ENCODE measurements at regions not wholly inside any gene's neighbourhood (a gene's known extent, or its start where the extent isn't known, plus 50 kb on each side); places are given as distances from the start of the nearest gene placed in this dataset.

DNA sequence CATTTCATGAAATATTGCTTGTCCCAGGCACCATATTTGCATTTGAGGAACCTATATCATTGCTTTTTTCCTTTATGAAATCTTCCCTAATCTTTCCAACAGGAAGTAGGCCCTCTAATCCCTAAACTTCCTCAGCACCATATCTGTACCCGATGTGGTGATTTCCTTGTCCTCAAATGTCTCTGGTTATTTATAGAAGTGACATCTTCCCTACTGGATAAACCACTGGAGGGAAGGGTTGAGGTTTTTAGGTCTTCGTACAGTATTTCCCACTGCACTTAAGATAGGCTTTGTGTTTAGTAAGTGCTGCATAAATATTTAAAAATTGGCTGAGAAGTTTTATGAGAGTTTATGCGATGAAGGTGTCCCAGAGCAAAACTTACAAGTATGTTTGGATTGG, 54.9 kb upstream of the TMEM170B start:
- TF ChIP-seq, protein P1, sequence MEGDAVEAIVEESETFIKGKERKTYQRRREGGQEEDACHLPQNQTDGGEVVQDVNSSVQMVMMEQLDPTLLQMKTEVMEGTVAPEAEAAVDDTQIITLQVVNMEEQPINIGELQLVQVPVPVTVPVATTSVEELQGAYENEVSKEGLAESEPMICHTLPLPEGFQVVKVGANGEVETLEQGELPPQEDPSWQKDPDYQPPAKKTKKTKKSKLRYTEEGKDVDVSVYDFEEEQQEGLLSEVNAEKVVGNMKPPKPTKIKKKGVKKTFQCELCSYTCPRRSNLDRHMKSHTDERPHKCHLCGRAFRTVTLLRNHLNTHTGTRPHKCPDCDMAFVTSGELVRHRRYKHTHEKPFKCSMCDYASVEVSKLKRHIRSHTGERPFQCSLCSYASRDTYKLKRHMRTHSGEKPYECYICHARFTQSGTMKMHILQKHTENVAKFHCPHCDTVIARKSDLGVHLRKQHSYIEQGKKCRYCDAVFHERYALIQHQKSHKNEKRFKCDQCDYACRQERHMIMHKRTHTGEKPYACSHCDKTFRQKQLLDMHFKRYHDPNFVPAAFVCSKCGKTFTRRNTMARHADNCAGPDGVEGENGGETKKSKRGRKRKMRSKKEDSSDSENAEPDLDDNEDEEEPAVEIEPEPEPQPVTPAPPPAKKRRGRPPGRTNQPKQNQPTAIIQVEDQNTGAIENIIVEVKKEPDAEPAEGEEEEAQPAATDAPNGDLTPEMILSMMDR (IDR thresholded peaks at IDR 0.05), result no peak
- TF ChIP-seq POLR2A (IDR thresholded peaks at IDR 0.05), result no peak

Data from stomach (tissue), 4 donors.